ENCODE measurements at regions not wholly inside any gene's neighbourhood (a gene's known extent, or its start where the extent isn't known, plus 50 kb on each side); places are given as distances from the start of the nearest gene placed in this dataset.

DNA sequence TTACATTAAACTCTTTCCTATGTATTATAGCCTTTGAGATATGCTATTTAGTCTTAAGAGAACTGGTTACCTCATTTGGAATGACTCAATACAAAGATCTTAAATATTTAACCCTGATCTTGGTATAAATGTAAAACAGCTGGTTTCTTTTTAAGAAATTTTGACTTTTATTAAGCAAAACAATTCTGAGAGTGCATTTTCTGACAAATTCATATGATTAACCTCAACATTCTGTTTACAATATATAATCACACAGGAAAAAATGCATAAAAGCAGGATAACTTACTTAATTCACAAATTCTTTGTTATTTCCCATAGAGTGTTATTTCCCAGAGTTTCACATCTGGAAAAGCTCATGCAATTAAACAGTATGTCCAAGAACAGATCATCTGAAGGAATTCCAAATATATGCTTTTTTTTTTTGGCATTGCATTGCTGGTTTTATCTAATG is 400.4 kb upstream of the THBS1 start:
- no peak for TF ChIP-seq ZZZ3 (CRISPR knock-in tag; IDR thresholded peaks at IDR 0.05; ENCODE audit: borderline replicate concordance)
- no peak for TF ChIP-seq MTF1 (CRISPR knock-in tag; IDR thresholded peaks at IDR 0.05)
- no peak for TF ChIP-seq CTCF (CRISPR knock-in tag; IDR thresholded peaks at IDR 0.05)
- no peak for TF ChIP-seq ZBTB7A (CRISPR knock-in tag; IDR thresholded peaks at IDR 0.05)
